Left hindlimb (tissue), 1 donor: ENCODE measurements at regions not wholly inside any gene's neighbourhood (a gene's known extent, or its start where the extent isn't known, plus 50 kb on each side); places are given as distances from the start of the nearest gene placed in this dataset.

Experiments
- DNase-seq: peaks from one replicate; pipeline ENCODE4 v3.0.0-alpha.2; 2018

GRCh38 chr15:81471151-81471550 is 97.1 kb upstream of the TMC3 start:
- no peak for DNase-seq

GRCh38 chr15:81469154-81469553 is 95.1 kb upstream of the TMC3 start:
- DNase-seq, result no peak

GRCh38 chr15:81466741-81467140 is 92.7 kb upstream of the TMC3 start:
- no peak for DNase-seq

GRCh38 chr15:81454024-81454423 is 80.0 kb upstream of the TMC3 start:
- no peak for DNase-seq

- DNase-seq, result no peak
These were observed 76.7 kb upstream of the TMC3 start for GRCh38 chr15:81450721-81451120.

- no peak for DNase-seq
These were observed 75.9 kb upstream of the TMC3 start for GRCh38 chr15:81449836-81450474.

GRCh38 chr15:81443040-81443820 is 69.2 kb upstream of the TMC3 start:
- no peak for DNase-seq

GRCh38 chr15:81442454-81442853 is 68.4 kb upstream of the TMC3 start:
- DNase-seq, result no peak

GRCh38 chr15:81434851-81435250 is 60.8 kb upstream of the TMC3 start:
- DNase-seq, result no peak

- DNase-seq, result no peak
These were observed 59.4 kb upstream of the TMC3 start for GRCh38 chr15:81433462-81433861.

- DNase-seq, result no peak
These were observed 58.2 kb upstream of the TMC3 start for GRCh38 chr15:81432179-81432578.

GRCh38 chr15:81427176-81427575 is 53.2 kb upstream of the TMC3 start:
- DNase-seq, result no peak

- DNase-seq, result no peak
These were observed 51.9 kb upstream of the TMC3 start for GRCh38 chr15:81425905-81426304.
